GM21423 (cell line): ENCODE measurements at regions not wholly inside any gene's neighbourhood (a gene's known extent, or its start where the extent isn't known, plus 50 kb on each side); places are given as distances from the start of the nearest gene placed in this dataset.
"Not testable (repeated sequence)": the region's sequence is repeated elsewhere in the genome, so short reads cannot be mapped to it uniquely, and the experiment has no call there.

Experiments used
- ATAC-seq: cut with Tn5 transposase; IDR thresholded peaks from one replicate; pipeline ENCODE4 v1.9.1; 2021; ENCODE audit warnings: mild to moderate bottlenecking, moderate library complexity; ENCODE audit not compliant: unreplicated experiment

DNA sequence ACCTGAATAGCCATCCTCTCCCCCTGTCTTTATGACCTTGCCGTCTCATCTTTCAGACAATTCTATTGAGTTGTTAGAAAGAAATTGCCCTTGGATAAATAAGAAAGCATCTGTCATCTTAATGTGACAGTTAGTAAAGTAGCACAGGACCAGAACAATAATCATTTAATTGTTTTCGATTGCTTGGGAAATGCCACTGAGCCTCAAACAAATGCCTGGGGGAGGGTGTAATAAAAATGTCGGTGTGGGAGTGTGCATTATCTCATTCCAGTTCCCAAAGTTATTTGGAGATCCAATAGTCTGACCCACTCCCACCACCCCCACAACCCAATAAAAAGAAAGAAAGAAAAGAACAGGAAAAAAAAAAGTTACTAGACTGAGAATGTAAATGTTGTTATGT, 509.3 kb upstream of the LRRC7 start:
- no peak for ATAC-seq

DNA sequence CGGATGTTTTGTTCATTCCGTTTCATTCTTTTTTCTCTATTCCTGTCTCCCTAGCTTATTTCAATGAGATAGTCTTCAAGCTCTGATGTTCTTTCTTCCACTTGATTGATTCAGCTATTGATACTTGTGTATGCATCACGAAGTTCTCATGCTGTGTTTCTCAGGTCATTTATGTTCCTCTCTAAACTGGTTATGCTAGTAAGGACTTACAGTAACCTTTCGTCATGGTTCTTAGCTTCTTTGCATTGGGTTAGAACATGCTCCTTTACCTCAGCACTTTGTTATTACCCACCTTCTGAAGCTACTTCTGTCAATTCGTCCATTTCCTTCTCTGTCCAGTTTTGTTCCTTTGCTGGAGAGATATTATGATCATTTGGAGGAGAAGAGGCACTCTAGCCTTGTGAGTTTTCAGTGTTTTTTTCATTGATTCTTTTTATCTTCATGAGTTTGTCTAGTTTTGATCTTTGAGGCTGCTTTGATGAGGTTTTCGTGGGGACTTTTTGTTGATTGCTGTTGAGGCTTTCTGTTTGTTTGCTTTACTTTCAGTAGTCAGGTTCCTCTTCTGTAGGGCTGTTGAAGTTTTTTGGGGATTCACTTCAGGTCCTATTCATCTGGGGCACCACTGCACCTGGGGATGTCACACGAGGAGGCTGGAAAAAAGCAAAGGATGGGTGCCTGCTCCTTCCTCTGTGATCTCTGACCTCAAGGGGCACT, 496.9 kb upstream of the LRRC7 start:
- no peak for ATAC-seq

DNA sequence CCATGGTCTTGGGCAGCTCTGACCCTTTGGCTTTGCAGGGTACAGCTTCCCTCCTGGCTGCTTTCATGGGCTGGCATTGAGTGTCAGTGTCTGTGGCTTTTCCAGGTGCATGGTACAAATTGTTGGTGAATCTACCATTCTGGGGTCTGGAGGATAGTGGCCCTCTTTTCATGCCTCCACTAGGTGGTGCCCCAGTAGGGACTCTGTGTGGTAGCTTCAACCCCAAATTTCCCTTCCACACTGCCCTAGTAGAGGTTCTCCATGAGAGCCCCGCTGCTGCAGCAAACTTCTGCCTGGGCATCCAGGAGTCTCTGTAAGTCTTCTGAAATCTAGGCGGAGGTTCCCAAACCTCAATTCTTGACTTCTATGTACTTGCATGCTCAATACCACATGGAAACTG, 494.5 kb upstream of the LRRC7 start:
- ATAC-seq: no peak

GRCh38 chr1:69076631-69077030, 491.1 kb upstream of the LRRC7 start:
- no peak for ATAC-seq

GRCh38 chr1:69077198-69077597, 490.5 kb upstream of the LRRC7 start:
- ATAC-seq: no peak

- ATAC-seq: no peak
Measured at GRCh38 chr1:69077633-69078032, 490.1 kb upstream of the LRRC7 start.

DNA sequence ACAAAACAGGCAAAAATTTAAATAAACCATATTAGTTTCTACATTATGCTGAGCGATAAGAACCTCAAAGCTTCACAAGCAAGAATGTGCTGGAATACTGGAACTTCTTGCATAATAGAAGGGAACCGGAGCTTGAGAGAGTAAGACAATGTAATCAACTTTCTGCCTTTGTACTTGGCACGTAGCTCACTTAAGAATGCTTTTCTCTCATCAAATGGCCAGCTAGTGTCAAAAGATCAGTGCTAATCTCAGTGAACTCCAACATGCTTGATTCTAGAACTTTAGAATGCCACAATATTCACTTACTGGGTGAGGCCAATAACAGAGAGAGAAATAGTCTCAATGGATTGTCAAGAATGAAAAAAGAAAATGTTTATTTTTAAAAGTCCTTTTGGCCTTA, 486.1 kb upstream of the LRRC7 start:
- ATAC-seq: no peak

DNA sequence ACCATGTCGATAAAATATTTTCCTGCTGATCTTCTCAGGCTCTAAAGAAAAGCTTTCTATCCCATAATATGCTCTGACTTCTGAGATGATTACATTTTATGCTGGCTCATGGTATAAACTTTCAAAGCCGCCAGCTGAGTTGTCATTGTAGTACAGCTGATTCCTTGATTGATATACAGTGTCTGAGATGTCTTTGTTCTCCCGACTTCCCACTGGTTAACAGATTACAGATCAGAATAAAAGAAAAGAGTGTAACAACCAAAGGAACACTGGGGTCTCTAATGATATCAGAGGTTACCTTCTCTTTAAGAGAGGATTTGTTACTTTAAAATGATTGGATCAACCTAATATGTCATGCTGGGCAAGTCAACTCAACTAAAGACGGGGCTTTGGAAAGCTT, 485.4 kb upstream of the LRRC7 start:
- ATAC-seq: no peak

- no peak for ATAC-seq
Measured at GRCh38 chr1:69086148-69086547, 481.6 kb upstream of the LRRC7 start.

- no peak for ATAC-seq
Measured at GRCh38 chr1:69088571-69088970, 479.2 kb upstream of the LRRC7 start.

DNA sequence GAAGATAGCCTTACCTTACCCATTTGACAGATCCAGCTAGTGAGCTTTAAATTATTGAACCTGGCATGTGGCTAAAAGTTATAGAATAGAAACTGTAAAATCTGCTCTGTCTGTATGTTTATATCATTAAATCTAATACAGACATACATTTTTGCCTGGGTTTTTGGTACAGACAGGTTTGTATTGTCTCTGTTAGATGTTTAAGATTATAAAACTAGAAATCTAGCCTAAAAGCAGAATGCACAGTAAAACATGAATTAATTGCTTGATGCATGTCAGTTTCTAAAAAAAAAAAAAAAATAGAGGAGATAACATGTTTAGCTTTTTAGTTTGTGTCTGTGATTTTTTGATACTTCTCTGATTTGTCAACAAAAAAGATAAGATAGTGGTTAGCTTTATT, 477.6 kb upstream of the LRRC7 start:
- no peak for ATAC-seq

DNA sequence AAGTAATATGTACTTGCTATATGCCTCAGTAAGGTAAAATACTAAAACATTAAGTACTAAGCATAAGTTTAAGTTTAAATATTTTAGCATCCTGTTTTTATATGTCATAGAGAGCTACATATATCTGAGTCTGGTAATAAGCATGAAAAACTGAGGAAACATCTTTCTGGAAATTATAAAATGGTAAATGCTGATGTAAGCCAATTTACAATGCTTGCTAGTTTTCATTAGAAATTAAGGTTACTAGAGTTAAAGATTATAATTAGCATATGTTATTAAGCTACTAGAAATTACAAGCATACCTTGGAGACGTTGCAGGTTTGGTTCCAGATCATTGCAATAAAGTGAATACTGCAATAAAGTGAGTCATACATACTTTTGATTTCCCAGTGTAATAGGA, 477.0 kb upstream of the LRRC7 start:
- no peak for ATAC-seq

DNA sequence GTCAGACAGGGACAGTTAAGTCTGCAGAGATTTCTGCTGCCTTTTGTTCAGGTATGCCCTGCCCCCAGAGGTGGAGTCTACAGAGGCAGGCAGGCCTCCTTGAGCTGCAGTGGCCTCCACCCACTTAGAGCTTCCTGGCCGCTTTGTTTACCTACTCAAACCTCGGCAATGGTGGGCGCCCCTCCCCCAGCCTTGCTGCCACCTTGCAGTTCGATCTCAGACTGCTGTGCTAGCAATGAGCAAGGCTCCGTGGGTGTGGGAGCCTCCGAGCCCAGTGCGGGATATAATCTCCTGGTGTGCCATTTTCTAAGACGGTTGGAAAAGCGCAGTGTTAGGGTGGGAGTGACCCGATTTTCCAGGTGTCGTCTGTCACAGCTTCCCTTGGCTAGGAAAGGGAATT, 465.7 kb upstream of the LRRC7 start:
- not testable (repeated sequence) for ATAC-seq

- ATAC-seq: no peak
Measured at GRCh38 chr1:69103213-69103612, 464.5 kb upstream of the LRRC7 start.

GRCh38 chr1:69103705-69104385, 463.9 kb upstream of the LRRC7 start:
- no peak for ATAC-seq

DNA sequence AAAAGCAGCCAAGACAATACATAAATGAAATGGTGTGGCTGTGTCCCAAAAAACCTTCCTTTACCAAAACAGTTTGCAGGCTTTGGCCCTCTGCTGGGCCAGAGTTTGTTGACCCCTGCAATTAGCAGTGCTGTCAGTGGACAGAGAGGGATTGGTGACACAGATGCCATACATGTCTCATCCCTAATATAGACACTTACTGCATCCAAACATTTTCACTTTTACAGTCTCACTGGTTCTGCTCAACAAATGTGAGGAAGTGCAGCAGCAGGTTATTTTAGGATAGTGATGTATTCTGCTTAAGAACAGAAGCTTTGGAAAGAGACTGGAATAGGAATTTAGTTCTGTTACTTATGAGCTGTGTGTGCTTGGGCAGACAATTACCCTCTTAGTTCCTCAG, 462.8 kb upstream of the LRRC7 start:
- ATAC-seq: no peak

- no peak for ATAC-seq
Measured at GRCh38 chr1:69109277-69109676, 458.4 kb upstream of the LRRC7 start.

DNA sequence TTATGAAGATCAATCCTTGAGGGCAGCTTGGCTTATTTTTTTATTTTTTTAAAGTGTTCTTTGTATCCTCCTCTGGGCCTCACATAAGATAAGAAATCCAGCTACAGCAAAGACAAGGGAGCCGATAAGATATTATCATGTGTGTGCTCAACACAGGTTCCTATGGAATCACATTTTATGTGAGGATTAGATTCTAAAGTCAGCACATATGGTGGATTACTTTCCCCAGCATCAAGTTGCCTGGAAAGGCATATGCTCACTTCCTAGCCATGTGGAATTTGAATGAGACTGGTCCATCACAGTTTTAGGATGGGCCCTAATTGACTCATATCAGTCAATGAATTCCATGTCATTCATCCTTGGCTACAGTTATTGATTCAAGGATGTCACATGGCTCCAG, 456.9 kb upstream of the LRRC7 start:
- ATAC-seq: no peak

- not testable (repeated sequence) for ATAC-seq
Measured at GRCh38 chr1:69120126-69120741, 447.5 kb upstream of the LRRC7 start.

DNA sequence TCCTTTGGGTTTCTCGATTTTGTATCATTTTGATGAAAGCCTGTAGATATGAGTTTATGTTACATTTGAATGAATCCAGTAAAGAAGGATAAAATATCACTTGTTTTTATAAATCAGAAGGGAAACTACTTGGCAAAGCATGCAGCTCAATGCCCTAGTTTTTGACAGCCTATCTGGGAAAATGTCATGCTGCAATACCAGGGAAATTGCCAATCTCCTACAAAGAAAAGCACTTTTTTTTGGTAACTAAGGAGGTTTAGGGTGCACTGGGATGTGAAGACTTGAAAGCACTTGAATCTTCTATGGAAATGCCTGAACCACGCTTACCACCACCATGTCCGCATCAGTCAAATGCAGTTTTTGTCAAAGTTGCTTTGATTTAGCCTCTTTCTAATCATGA, 446.9 kb upstream of the LRRC7 start:
- no peak for ATAC-seq

GRCh38 chr1:69121723-69122122, 446.0 kb upstream of the LRRC7 start:
- ATAC-seq: no peak

DNA sequence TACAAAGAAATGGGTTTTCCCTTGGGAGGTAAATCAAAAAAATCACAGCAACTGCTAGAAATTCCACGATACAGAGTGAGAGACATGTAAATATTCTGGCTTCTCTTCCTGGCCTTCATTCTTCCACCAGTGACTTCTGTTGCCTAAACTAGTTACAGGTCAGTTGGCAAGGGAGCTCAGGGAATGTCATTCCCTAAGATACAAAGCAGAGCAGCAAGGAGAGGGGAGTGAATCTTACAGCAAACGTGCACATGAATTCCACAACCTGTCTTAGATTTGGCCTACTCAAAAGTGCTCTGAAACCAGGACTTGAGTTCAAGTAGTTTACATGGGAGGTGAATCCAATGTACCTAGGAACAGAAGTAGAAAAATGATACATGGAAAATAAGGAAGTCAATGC, 445.3 kb upstream of the LRRC7 start:
- ATAC-seq: no peak
